C4-2B (cell line): ENCODE measurements at regions not wholly inside any gene's neighbourhood (a gene's known extent, or its start where the extent isn't known, plus 50 kb on each side); places are given as distances from the start of the nearest gene placed in this dataset.

Experiments used
- ZFX ChIP-seq: fragments of 450-650 bp; IDR thresholded peaks from 2 replicates; pipeline ENCODE4 v1.6.1; 2017
- TF ChIP-seq, protein P1 (sequence below): fragments of 450-650 bp; conservative IDR thresholded peaks from 2 replicates; pipeline ENCODE4 v1.5.1; 2017; ENCODE audit warnings: mild to moderate bottlenecking

- TF ChIP-seq, protein P1, sequence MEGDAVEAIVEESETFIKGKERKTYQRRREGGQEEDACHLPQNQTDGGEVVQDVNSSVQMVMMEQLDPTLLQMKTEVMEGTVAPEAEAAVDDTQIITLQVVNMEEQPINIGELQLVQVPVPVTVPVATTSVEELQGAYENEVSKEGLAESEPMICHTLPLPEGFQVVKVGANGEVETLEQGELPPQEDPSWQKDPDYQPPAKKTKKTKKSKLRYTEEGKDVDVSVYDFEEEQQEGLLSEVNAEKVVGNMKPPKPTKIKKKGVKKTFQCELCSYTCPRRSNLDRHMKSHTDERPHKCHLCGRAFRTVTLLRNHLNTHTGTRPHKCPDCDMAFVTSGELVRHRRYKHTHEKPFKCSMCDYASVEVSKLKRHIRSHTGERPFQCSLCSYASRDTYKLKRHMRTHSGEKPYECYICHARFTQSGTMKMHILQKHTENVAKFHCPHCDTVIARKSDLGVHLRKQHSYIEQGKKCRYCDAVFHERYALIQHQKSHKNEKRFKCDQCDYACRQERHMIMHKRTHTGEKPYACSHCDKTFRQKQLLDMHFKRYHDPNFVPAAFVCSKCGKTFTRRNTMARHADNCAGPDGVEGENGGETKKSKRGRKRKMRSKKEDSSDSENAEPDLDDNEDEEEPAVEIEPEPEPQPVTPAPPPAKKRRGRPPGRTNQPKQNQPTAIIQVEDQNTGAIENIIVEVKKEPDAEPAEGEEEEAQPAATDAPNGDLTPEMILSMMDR: no peak
- no peak for TF ChIP-seq ZFX
Measured at GRCh38 chr10:8656261-8656660, 601.8 kb downstream of the GATA3 start.
